Type B pancreatic cell (in vitro differentiated cells): ENCODE measurements at regions not wholly inside any gene's neighbourhood (a gene's known extent, or its start where the extent isn't known, plus 50 kb on each side); places are given as distances from the start of the nearest gene placed in this dataset.
A peak's percentile ranks its signal among the peaks of the same experiment; 100 is the strongest.

Source experiments
- DNase-seq: peaks from one replicate; pipeline ENCODE4 v3.0.0; 2021; ENCODE audit warnings: mixed read lengths; ENCODE audit not compliant: unreplicated experiment; ENCODE audit errors: extremely low spot score
- H3K27ac Mint-ChIP-seq: 2 replicates; pipeline ENCODE4 v1.8.0; 2021; ENCODE audit warnings: mild to moderate bottlenecking, mixed read lengths
- H3K27me3 Mint-ChIP-seq: 2 replicates; pipeline ENCODE4 v1.8.0; 2021; ENCODE audit warnings: mixed read lengths
- H3K36me3 Mint-ChIP-seq: 2 replicates; pipeline ENCODE4 v1.8.0; 2021; ENCODE audit warnings: mixed read lengths
- H3K4me1 Mint-ChIP-seq: one replicate; pipeline ENCODE4 v1.8.0; 2021; ENCODE audit warnings: mixed read lengths; ENCODE audit not compliant: unreplicated experiment
- H3K4me3 Mint-ChIP-seq: 2 replicates; pipeline ENCODE4 v1.8.0; 2021; ENCODE audit warnings: mild to moderate bottlenecking, mixed read lengths
- H3K9me3 Mint-ChIP-seq: 2 replicates; pipeline ENCODE4 v1.8.0; 2021; ENCODE audit warnings: mixed read lengths
- TF ChIP-seq, protein P1 (sequence below): fragments of 200-600 bp; sonication (generic); conservative IDR thresholded peaks from 2 replicates; pipeline ENCODE4 v1.5.0; 2021; ENCODE audit warnings: antibody characterized with exemption, mild to moderate bottlenecking

DNA sequence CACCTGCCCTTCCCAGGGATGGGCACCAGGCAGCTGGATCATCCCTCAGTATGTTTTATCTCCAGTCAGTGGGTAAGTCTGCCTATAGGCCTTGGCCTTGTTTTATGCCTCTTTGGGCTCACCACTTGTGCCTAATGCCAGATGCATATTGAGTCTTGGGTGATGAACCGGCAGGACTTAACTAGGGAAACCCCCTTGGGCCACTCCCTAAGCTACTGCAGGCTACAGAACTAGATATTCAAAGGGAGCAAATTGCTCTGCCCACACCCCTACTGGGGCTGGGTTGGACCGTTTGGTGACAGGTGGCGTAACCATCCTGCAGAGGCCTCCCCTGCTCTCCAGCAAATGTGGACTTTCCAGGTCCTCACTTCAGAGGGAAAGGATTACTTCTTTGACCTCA lies 115.7 kb upstream of the GDF10 start:
- H3K9me3 Mint-ChIP-seq = no peaks in the 10 kb centered on the region
- no peak for DNase-seq
- peaks cover 3% of the 10 kb centered on the region for H3K27me3 Mint-ChIP-seq
- H3K4me1 Mint-ChIP-seq = peaks cover 7% of the 10 kb centered on the region
- no peak overlapping the region for H3K4me3 Mint-ChIP-seq
- TF ChIP-seq, protein P1, sequence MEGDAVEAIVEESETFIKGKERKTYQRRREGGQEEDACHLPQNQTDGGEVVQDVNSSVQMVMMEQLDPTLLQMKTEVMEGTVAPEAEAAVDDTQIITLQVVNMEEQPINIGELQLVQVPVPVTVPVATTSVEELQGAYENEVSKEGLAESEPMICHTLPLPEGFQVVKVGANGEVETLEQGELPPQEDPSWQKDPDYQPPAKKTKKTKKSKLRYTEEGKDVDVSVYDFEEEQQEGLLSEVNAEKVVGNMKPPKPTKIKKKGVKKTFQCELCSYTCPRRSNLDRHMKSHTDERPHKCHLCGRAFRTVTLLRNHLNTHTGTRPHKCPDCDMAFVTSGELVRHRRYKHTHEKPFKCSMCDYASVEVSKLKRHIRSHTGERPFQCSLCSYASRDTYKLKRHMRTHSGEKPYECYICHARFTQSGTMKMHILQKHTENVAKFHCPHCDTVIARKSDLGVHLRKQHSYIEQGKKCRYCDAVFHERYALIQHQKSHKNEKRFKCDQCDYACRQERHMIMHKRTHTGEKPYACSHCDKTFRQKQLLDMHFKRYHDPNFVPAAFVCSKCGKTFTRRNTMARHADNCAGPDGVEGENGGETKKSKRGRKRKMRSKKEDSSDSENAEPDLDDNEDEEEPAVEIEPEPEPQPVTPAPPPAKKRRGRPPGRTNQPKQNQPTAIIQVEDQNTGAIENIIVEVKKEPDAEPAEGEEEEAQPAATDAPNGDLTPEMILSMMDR = no peak
- no peak overlapping the region for H3K27ac Mint-ChIP-seq
- no peaks in the 10 kb centered on the region for H3K36me3 Mint-ChIP-seq

DNA sequence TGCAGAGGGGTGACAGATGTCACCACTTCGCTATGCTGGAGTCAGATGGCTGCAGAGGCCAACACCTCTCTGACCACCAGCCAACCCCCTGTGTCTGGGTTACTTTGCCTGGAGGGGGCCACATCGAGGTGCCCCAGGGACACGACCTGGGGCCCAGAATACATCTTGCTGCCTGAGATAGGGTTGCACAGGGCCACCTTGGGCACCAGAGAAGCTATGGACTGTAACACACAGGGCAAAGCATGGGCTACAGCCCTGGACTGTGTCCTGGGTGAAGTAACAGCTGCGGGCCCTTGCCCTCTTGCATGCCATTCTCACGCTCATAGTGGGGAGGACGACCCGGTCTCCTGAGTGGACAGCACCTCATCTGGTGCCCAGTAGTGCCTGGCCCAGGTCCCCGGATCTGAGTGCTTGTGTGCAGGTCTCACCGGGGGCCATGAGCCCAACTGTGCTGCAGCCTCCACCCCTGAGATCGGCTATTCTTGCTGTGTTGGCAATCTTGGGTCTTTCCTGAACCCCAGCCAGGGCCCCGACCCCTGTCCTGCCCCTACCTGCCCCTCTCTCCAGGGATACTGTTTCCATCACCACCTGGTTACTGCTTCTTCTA lies 115.2 kb upstream of the GDF10 start:
- H3K36me3 Mint-ChIP-seq = no peaks in the 10 kb centered on the region
- H3K27ac Mint-ChIP-seq = no peak overlapping the region
- DNase-seq = peak; percentile 55
- TF ChIP-seq, protein P1 = no peak
- no peak overlapping the region for H3K4me3 Mint-ChIP-seq
- H3K9me3 Mint-ChIP-seq = no peaks in the 10 kb centered on the region
- H3K4me1 Mint-ChIP-seq = peaks cover 11% of the 10 kb centered on the region
- peaks cover 3% of the 10 kb centered on the region for H3K27me3 Mint-ChIP-seq

DNA sequence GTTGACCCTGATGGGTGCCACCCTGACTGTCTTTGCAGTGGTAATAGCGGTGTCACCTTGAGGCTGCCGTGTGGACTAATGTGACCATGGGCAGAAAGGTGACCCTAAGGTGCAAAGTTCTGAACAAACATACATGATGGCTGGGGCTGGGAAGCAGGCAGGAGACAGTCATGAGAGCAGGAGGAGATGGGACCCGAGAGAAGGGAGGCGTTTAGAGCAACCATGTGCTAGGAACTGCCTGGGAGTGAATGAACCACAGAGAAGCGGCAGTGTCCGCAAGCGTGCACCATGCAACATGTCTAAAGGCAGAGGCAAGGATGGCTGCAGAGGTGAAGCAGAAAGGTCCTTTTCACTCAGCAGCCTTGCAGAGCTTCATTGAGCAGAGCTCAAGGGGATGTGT lies 113.1 kb upstream of the GDF10 start:
- no peak for DNase-seq
- Mint-ChIP-seq H3K9me3 (no peaks in the 10 kb centered on the region), H3K27me3 (peaks cover 3% of the 10 kb centered on the region), H3K27ac (no peak overlapping the region), H3K4me1 (peaks cover 8% of the 10 kb centered on the region), H3K36me3 (no peaks in the 10 kb centered on the region), H3K4me3 (no peak overlapping the region)
- TF ChIP-seq, protein P1 = no peak

DNA sequence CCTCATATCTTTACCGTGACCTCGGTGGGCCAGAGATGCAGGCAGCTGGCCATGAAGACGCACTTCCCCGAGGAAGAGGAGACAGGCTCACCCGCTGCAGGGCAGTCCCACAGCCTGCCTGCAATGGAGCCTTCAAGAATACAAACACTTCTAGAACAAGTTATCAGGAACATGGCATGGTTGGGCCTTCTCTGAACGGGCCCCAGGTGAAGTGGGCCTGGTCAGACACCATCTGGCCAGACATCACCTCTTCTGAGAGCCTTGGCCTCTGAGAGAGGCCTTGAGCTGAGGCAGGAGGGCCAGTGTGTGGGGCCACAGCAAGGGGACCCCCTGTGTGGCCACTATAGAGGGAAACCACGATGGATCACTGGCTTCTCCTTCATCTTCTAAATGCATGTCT lies 112.4 kb upstream of the GDF10 start:
- peaks cover 3% of the 10 kb centered on the region for H3K27me3 Mint-ChIP-seq
- no peaks in the 10 kb centered on the region for H3K36me3 Mint-ChIP-seq
- H3K4me3 Mint-ChIP-seq = no peak overlapping the region
- TF ChIP-seq, protein P1 = no peak
- peaks cover 8% of the 10 kb centered on the region for H3K4me1 Mint-ChIP-seq
- no peak overlapping the region for H3K27ac Mint-ChIP-seq
- no peak for DNase-seq
- H3K9me3 Mint-ChIP-seq = no peaks in the 10 kb centered on the region

DNA sequence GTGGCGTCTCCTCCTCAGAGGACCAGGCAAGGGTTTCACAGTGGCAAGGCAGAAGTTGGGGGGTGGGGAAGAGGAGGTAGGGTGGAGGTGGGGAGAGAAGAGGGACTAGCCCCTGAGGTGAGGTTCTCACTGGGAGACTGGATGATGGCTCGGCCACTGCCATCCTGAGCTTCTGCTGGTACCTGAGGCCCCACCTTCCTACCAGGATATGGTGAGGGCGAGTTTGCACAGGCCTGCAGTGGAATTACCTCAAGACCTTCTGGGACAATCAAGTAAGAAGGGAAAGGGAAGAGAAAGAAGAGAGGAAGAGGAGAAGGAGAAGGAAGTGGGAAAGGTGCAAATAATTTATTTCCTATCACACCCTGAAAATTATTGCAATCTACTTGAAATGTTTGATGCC lies 111.8 kb upstream of the GDF10 start:
- Mint-ChIP-seq H3K4me3 (no peak overlapping the region), H3K27me3 (peaks cover 3% of the 10 kb centered on the region), H3K4me1 (peaks cover 8% of the 10 kb centered on the region), H3K9me3 (no peaks in the 10 kb centered on the region), H3K27ac (no peak overlapping the region), H3K36me3 (no peaks in the 10 kb centered on the region)
- TF ChIP-seq, protein P1 = no peak
- no peak for DNase-seq

DNA sequence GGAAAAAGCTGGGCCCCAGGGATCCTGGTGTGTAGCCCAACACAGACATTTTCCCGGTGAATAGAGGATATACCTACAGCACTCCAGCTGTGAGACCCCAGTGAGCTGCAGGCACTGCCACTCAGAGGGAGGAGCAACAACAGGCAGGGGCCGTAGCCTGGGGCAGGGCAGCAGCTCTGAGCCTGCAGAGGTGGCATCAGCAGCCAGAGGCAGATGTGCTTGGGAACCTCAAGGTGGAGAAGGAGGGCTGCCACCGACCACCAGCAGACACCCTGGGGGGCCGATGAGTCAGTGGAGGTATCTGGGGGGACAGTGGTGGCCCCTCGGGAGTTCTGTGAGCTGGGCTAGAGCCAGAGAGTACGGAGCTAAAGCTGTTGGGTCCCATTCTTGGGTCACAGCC lies 110.2 kb upstream of the GDF10 start:
- Mint-ChIP-seq H3K9me3 (no peaks in the 10 kb centered on the region), H3K27ac (no peak overlapping the region), H3K27me3 (peaks cover 3% of the 10 kb centered on the region), H3K4me3 (no peak overlapping the region), H3K36me3 (no peaks in the 10 kb centered on the region), H3K4me1 (peaks cover 8% of the 10 kb centered on the region)
- DNase-seq = peak; percentile 62
- TF ChIP-seq, protein P1 = no peak
